ENCODE measurements at regions not wholly inside any gene's neighbourhood (a gene's known extent, or its start where the extent isn't known, plus 50 kb on each side); places are given as distances from the start of the nearest gene placed in this dataset.
"Not testable (repeated sequence)": the region's sequence is repeated elsewhere in the genome, so short reads cannot be mapped to it uniquely, and the experiment has no call there.

- H3K4me2 ChIP-seq (ENCODE audit: control insufficient read depth, extremely low read depth, insufficient read depth, low read depth, low read length), result no peak overlapping the region
- H3K4me1 ChIP-seq (ENCODE audit: control insufficient read depth, extremely low read depth, insufficient read depth, low read length), result no peaks in the 10 kb centered on the region
- no peaks in the 10 kb centered on the region for H3K9me3 ChIP-seq (ENCODE audit: control insufficient read depth, low read depth, low read length)
- DNase-seq (ENCODE audit: low read depth, low spot score) (no peak), FAIRE-seq (no peak)
- no peak overlapping the region for H3K4me3 ChIP-seq (ENCODE audit: control insufficient read depth in 2 of 3, extremely low read depth in 1 of 3, insufficient read depth in 2 of 3, low read depth in 1 of 3, low read length in 3 of 3)
- no peaks in the 10 kb centered on the region for H3K36me3 ChIP-seq (ENCODE audit: control insufficient read depth in 2 of 2, extremely low read depth in 1 of 2, insufficient read depth in 2 of 2, low read length in 2 of 2)
- H3K27ac ChIP-seq (ENCODE audit: control insufficient read depth, insufficient read depth, low read length), result no peak overlapping the region
- H2AFZ ChIP-seq (ENCODE audit: control insufficient read depth, low read length), result no peak overlapping the region
- H4K20me1 ChIP-seq (ENCODE audit: control insufficient read depth, extremely low read depth, insufficient read depth, low read length), result no peaks in the 10 kb centered on the region
- no peaks in the 10 kb centered on the region for H3K79me2 ChIP-seq (ENCODE audit: control insufficient read depth, insufficient read depth, low read length)
- H3K9ac ChIP-seq (ENCODE audit: control insufficient read depth, extremely low read depth, insufficient read depth, low read length), result no peak overlapping the region
- TF ChIP-seq EZH2 (IDR thresholded peaks at IDR 0.05; ENCODE audit: low read length), result no peak
- TF ChIP-seq, protein P1, sequence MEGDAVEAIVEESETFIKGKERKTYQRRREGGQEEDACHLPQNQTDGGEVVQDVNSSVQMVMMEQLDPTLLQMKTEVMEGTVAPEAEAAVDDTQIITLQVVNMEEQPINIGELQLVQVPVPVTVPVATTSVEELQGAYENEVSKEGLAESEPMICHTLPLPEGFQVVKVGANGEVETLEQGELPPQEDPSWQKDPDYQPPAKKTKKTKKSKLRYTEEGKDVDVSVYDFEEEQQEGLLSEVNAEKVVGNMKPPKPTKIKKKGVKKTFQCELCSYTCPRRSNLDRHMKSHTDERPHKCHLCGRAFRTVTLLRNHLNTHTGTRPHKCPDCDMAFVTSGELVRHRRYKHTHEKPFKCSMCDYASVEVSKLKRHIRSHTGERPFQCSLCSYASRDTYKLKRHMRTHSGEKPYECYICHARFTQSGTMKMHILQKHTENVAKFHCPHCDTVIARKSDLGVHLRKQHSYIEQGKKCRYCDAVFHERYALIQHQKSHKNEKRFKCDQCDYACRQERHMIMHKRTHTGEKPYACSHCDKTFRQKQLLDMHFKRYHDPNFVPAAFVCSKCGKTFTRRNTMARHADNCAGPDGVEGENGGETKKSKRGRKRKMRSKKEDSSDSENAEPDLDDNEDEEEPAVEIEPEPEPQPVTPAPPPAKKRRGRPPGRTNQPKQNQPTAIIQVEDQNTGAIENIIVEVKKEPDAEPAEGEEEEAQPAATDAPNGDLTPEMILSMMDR (optimal IDR thresholded peaks at IDR 0.05 in 1 of 3, IDR thresholded peaks at IDR 0.05 in 1 of 3, conservative IDR thresholded peaks at IDR 0.05 in 1 of 3; ENCODE audit: extremely low read depth in 1 of 3, insufficient read depth in 2 of 3, low read length in 3 of 3), result no peak
- dilution Hi-C loops (cut with MboI; ENCODE audit: extremely low pct_ligation_motif_present, low sequenced_read_pairs), result no loop called here
- no peaks in the 10 kb centered on the region for H3K27me3 ChIP-seq (ENCODE audit: control insufficient read depth, extremely low read depth, insufficient read depth, low read length)
- H3K9me1 ChIP-seq (ENCODE audit: control insufficient read depth, extremely low read depth, insufficient read depth, low read length), result no peaks in the 10 kb centered on the region
These were observed 200.8 kb downstream of the DUSP6 start for GRCh38 chr12:89151536-89151935.

DNA sequence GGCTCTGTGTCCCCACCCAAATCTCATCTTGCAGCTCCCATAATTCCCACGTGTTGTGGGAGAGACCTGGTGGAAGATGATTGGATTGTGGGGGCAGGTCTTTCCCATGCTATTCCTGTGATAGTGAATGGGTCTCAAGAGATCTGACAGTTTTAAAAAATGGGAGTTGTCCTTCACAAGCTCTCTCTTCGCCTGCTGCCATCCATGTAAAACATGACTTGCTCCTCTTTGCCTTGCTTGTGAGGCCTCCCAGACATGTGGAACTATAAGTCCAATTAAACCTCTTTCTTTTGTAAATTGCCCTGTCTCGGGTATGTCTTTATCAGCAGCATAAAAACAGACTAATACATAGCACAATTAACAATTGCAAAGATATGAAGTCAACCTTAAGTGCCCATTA lies 201.5 kb downstream of the DUSP6 start:
- H3K9ac ChIP-seq (ENCODE audit: control insufficient read depth, extremely low read depth, insufficient read depth, low read length); H4K20me1 ChIP-seq (ENCODE audit: control insufficient read depth, extremely low read depth, insufficient read depth, low read length); H3K36me3 ChIP-seq (ENCODE audit: control insufficient read depth in 2 of 2, extremely low read depth in 1 of 2, insufficient read depth in 2 of 2, low read length in 2 of 2); H3K9me3 ChIP-seq (ENCODE audit: control insufficient read depth, low read depth, low read length); H3K79me2 ChIP-seq (ENCODE audit: control insufficient read depth, insufficient read depth, low read length); H2AFZ ChIP-seq (ENCODE audit: control insufficient read depth, low read length); H3K4me1 ChIP-seq (ENCODE audit: control insufficient read depth, extremely low read depth, insufficient read depth, low read length); H3K4me3 ChIP-seq (ENCODE audit: control insufficient read depth in 2 of 3, extremely low read depth in 1 of 3, insufficient read depth in 2 of 3, low read depth in 1 of 3, low read length in 3 of 3); dilution Hi-C loops (cut with MboI; ENCODE audit: extremely low pct_ligation_motif_present, low sequenced_read_pairs); FAIRE-seq; DNase-seq (ENCODE audit: low read depth, low spot score); H3K9me1 ChIP-seq (ENCODE audit: control insufficient read depth, extremely low read depth, insufficient read depth, low read length); H3K27me3 ChIP-seq (ENCODE audit: control insufficient read depth, extremely low read depth, insufficient read depth, low read length); H3K27ac ChIP-seq (ENCODE audit: control insufficient read depth, insufficient read depth, low read length); H3K4me2 ChIP-seq (ENCODE audit: control insufficient read depth, extremely low read depth, insufficient read depth, low read depth, low read length): not testable (repeated sequence)

DNA sequence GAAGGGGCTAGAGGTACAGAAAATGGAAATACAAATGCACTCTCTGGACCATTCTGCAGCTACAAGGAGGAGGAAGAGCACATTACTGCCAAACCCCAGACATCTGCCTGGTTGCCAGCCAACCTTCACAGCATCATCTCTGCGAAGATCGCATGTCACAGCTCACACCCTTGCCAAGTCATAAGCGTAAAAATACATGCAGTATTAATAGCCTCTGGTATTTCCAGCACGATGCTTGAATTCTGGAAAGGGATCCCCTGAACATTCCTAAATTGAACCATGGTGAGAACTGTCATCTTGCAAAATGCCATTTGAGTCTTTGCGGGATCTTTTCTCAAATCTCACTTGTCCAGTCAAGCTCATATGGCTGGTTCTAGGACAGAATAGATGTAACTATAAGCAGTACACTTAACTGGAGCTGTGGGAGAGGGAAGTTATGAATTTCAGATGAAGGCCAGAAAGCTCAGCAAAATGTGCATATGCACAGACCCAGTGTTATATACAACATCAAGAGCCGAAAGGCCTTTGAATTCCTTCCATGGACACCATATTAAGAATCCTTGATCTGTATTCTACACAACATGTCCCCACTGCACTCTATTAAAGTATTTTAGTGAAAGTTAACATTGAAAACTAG lies 211.6 kb downstream of the DUSP6 start:
- Histone ChIP-seq H3K79me2 (ENCODE audit: control insufficient read depth, insufficient read depth, low read length) (no peaks in the 10 kb centered on the region), H3K9ac (ENCODE audit: control insufficient read depth, extremely low read depth, insufficient read depth, low read length) (no peak overlapping the region), H4K20me1 (ENCODE audit: control insufficient read depth, extremely low read depth, insufficient read depth, low read length) (no peaks in the 10 kb centered on the region), H3K27me3 (ENCODE audit: control insufficient read depth, extremely low read depth, insufficient read depth, low read length) (no peaks in the 10 kb centered on the region), H3K36me3 (ENCODE audit: control insufficient read depth in 2 of 2, extremely low read depth in 1 of 2, insufficient read depth in 2 of 2, low read length in 2 of 2) (no peaks in the 10 kb centered on the region), H3K9me3 (ENCODE audit: control insufficient read depth, low read depth, low read length) (no peaks in the 10 kb centered on the region), H3K27ac (ENCODE audit: control insufficient read depth, insufficient read depth, low read length) (no peak overlapping the region), H2AFZ (ENCODE audit: control insufficient read depth, low read length) (no peak overlapping the region), H3K9me1 (ENCODE audit: control insufficient read depth, extremely low read depth, insufficient read depth, low read length) (no peaks in the 10 kb centered on the region), H3K4me3 (ENCODE audit: control insufficient read depth in 2 of 3, extremely low read depth in 1 of 3, insufficient read depth in 2 of 3, low read depth in 1 of 3, low read length in 3 of 3) (no peak overlapping the region), H3K4me2 (ENCODE audit: control insufficient read depth, extremely low read depth, insufficient read depth, low read depth, low read length) (no peak overlapping the region), H3K4me1 (ENCODE audit: control insufficient read depth, extremely low read depth, insufficient read depth, low read length) (peaks cover 10% of the 10 kb centered on the region)
- no peak for FAIRE-seq
- dilution Hi-C loops (cut with MboI; ENCODE audit: extremely low pct_ligation_motif_present, low sequenced_read_pairs), result no loop called here
- no peak for DNase-seq (ENCODE audit: low read depth, low spot score)
- no peak for TF ChIP-seq EZH2 (IDR thresholded peaks at IDR 0.05; ENCODE audit: low read length)
- TF ChIP-seq, protein P1 (optimal IDR thresholded peaks at IDR 0.05 in 1 of 3, IDR thresholded peaks at IDR 0.05 in 1 of 3, conservative IDR thresholded peaks at IDR 0.05 in 1 of 3; ENCODE audit: extremely low read depth in 1 of 3, insufficient read depth in 2 of 3, low read length in 3 of 3), result no peak
